ENCODE measurements at regions not wholly inside any gene's neighbourhood (a gene's known extent, or its start where the extent isn't known, plus 50 kb on each side); places are given as distances from the start of the nearest gene placed in this dataset.

- no peak for DNase-seq (ENCODE audit: low read depth)
- no peak overlapping the region for H3K4me3 ChIP-seq (ENCODE audit: low read depth, low read length)
- no peak for TF ChIP-seq CTCF (IDR thresholded peaks at IDR 0.05; ENCODE audit: low read depth, low read length)
- TF ChIP-seq POLR2A (IDR thresholded peaks at IDR 0.05; ENCODE audit: extremely low read depth, insufficient read length) = no peak
- TF ChIP-seq MYC (IDR thresholded peaks at IDR 0.05; ENCODE audit: low read depth, low read length) = no peak
- no peak for TF ChIP-seq MAX (IDR thresholded peaks at IDR 0.05; ENCODE audit: low read depth, low read length)
Observed at GRCh38 chr21:17900990-17901385, 81.8 kb upstream of the C21orf91 start.

- H3K4me3 ChIP-seq (ENCODE audit: low read depth, low read length) = no peak overlapping the region
- no peak for DNase-seq (ENCODE audit: low read depth)
- no peak for TF ChIP-seq MAX (IDR thresholded peaks at IDR 0.05; ENCODE audit: low read depth, low read length)
- peak; percentile 7 for TF ChIP-seq CTCF (IDR thresholded peaks at IDR 0.05; ENCODE audit: low read depth, low read length)
- no peak for TF ChIP-seq MYC (IDR thresholded peaks at IDR 0.05; ENCODE audit: low read depth, low read length)
- no peak for TF ChIP-seq POLR2A (IDR thresholded peaks at IDR 0.05; ENCODE audit: extremely low read depth, insufficient read length)
Observed at GRCh38 chr21:17900281-17900989, 81.3 kb upstream of the C21orf91 start.

- DNase-seq (ENCODE audit: low read depth) = no peak
- H3K4me3 ChIP-seq (ENCODE audit: low read depth, low read length) = no peak overlapping the region
- no peak for TF ChIP-seq POLR2A (IDR thresholded peaks at IDR 0.05; ENCODE audit: extremely low read depth, insufficient read length)
- no peak for TF ChIP-seq MYC (IDR thresholded peaks at IDR 0.05; ENCODE audit: low read depth, low read length)
- TF ChIP-seq MAX (IDR thresholded peaks at IDR 0.05; ENCODE audit: low read depth, low read length) = no peak
Observed at GRCh38 chr21:17889171-17889570, 70.0 kb upstream of the C21orf91 start.

GRCh38 chr21:17869115-17869514, 50.0 kb upstream of the C21orf91 start:
- H3K4me3 ChIP-seq (ENCODE audit: low read depth, low read length) = no peak overlapping the region
- TF ChIP-seq POLR2A (IDR thresholded peaks at IDR 0.05; ENCODE audit: extremely low read depth, insufficient read length) (no peak), MAX (IDR thresholded peaks at IDR 0.05; ENCODE audit: low read depth, low read length) (no peak), CTCF (IDR thresholded peaks at IDR 0.05; ENCODE audit: low read depth, low read length) (no peak), MYC (IDR thresholded peaks at IDR 0.05; ENCODE audit: low read depth, low read length) (no peak)
- DNase-seq (ENCODE audit: low read depth) = no peak
